H1 (cell line): ENCODE measurements at regions not wholly inside any gene's neighbourhood (a gene's known extent, or its start where the extent isn't known, plus 50 kb on each side); places are given as distances from the start of the nearest gene placed in this dataset.

Source experiments
- CTCF ChIA-PET: fragments of 300-600 bp; sonication (Branson Sonifier 250); formaldehyde crosslinking; loops from one replicate; lab custom pipeline; 2021; ENCODE audit not compliant: partially characterized antibody; lab: Charles Lee
- POLR2A ChIA-PET: fragments of 300-600 bp; sonication (Branson Sonifier 250); formaldehyde crosslinking; loops from one replicate; lab custom pipeline; 2021; ENCODE audit warnings: inconsistent platforms; ENCODE audit not compliant: partially characterized antibody; lab: Charles Lee
- DNase-seq, 2 experiments: peaks; one replicate each; pipeline versions ENCODE4 v3.0.0 to v3.0.0-alpha.2; 2010 to 2022; ENCODE audit warnings: low spot score in 2 of 2, low read depth in 1 of 2, mixed read lengths in 1 of 2
- FAIRE-seq: peaks from 2 replicates; lab custom pipeline; 2011; peaks lifted over from hg19 to GRCh38; lab: Jason Lieb, UNC
- H2AFZ ChIP-seq: 2 replicates; pipeline ENCODE4 v1.8.1; 2012; ENCODE audit warnings: low read length, inconsistent platforms
- H2AK5ac ChIP-seq: 2 replicates; pipeline ENCODE4 v1.6.1; 2013; ENCODE audit warnings: low read depth, low read length
- H2BK120ac ChIP-seq: replicated peaks from 2 replicates; pipeline ENCODE3; 2013; ENCODE audit warnings: low read depth, low read length, inconsistent platforms
- H2BK12ac ChIP-seq: 2 replicates; pipeline ENCODE4 v1.6.1; 2013; ENCODE audit warnings: low read depth, low read length
- H2BK15ac ChIP-seq: 2 replicates; pipeline ENCODE4 v1.6.1; 2013; ENCODE audit warnings: low read length
- H2BK20ac ChIP-seq: 2 replicates; pipeline ENCODE4 v1.6.1; 2013; ENCODE audit warnings: low read length
- H2BK5ac ChIP-seq: 2 replicates; pipeline ENCODE4 v1.6.1; 2013; ENCODE audit warnings: low read depth, low read length
- H3K14ac ChIP-seq: 2 replicates; pipeline ENCODE4 v1.6.1; 2013; ENCODE audit warnings: inconsistent platforms; ENCODE audit not compliant: insufficient read length
- H3K18ac ChIP-seq: 2 replicates; pipeline ENCODE4 v1.6.1; 2013; ENCODE audit warnings: low read length; ENCODE audit errors: extremely low read depth
- H3K23ac ChIP-seq: 2 replicates; pipeline ENCODE4 v1.6.1; 2013; ENCODE audit warnings: inconsistent platforms; ENCODE audit not compliant: insufficient read length
- H3K23me2 ChIP-seq: 2 replicates; pipeline ENCODE4 v1.6.1; 2013; ENCODE audit warnings: low read depth, low read length
- H3K27ac ChIP-seq: 2 replicates; pipeline ENCODE4 v1.6.1; 2011; ENCODE audit warnings: low read depth, low read length, inconsistent platforms
- H3K27me3 ChIP-seq, 4 experiments: replicated peaks in 1 of 4; 1 replicate in 1 of 4; 2 replicates in 3 of 4; pipeline versions ENCODE4 v1.6.1 to v1.8.1; 2011 to 2013; ENCODE audit warnings: low read length in 3 of 4, mild to moderate bottlenecking in 3 of 4, inconsistent platforms in 2 of 4, mixed read lengths in 2 of 4, moderate library complexity in 1 of 4; ENCODE audit not compliant: control insufficient read depth in 3 of 4, insufficient read depth in 3 of 4; ENCODE audit errors: extremely low read depth in 1 of 4
- H3K36me3 ChIP-seq, 4 experiments: 2 replicates each; pipeline versions ENCODE4 v1.6.1 to v1.8.1; 2011 to 2013; ENCODE audit warnings: mild to moderate bottlenecking in 4 of 4, low read length in 3 of 4, moderate library complexity in 2 of 4, control low read depth in 1 of 4, inconsistent platforms in 1 of 4; ENCODE audit not compliant: insufficient read depth in 4 of 4, control insufficient read depth in 2 of 4
- H3K4ac ChIP-seq: replicated peaks from 2 replicates; pipeline ENCODE3; 2013; ENCODE audit warnings: low read length, low read depth, mixed read lengths, inconsistent platforms; ENCODE audit not compliant: insufficient read length
- H3K4me1 ChIP-seq, 4 experiments: replicated peaks in 1 of 4; 1 replicate in 1 of 4; 2 replicates in 3 of 4; pipeline versions ENCODE4 v1.6.1 to v1.8.1; 2011 to 2013; ENCODE audit warnings: low read length in 3 of 4, inconsistent platforms in 2 of 4, mixed read lengths in 1 of 4; ENCODE audit not compliant: insufficient read depth in 4 of 4, control insufficient read depth in 3 of 4
- H3K4me2 ChIP-seq, 2 experiments: 2 replicates each; pipeline versions ENCODE4 v1.6.1 to v1.8.1; 2011 to 2013; ENCODE audit warnings: low read depth in 2 of 2, low read length in 2 of 2, control low read depth in 1 of 2, inconsistent platforms in 1 of 2, mild to moderate bottlenecking in 1 of 2; ENCODE audit not compliant: insufficient read depth in 1 of 2
- H3K4me3 ChIP-seq, 4 experiments: fragments of 200-600, 300-600 bp in 1 of 4; sonication (generic), shearing (Covaris generic), sonication (Bioruptor Twin) in 1 of 4; 2 replicates each; pipeline versions ENCODE4 v1.5.1 to v1.8.1; 2011 to 2016; ENCODE audit warnings: low read length in 4 of 4, low read depth in 3 of 4, control low read depth in 2 of 4, inconsistent platforms in 2 of 4, mild to moderate bottlenecking in 2 of 4, mixed read lengths in 1 of 4, moderate library complexity in 1 of 4; ENCODE audit not compliant: insufficient read depth in 2 of 4; ENCODE audit errors: extremely low read depth in 1 of 4
- H3K56ac ChIP-seq: replicated peaks from 2 replicates; pipeline ENCODE3; 2013; ENCODE audit warnings: low read depth, mild to moderate bottlenecking, mixed read lengths, low read length, inconsistent platforms; ENCODE audit not compliant: insufficient read length
- H3K79me1 ChIP-seq: 2 replicates; pipeline ENCODE4 v1.6.1; 2013; ENCODE audit warnings: low read depth, low read length, control low read depth
- H3K79me2 ChIP-seq, 2 experiments: 2 replicates each; pipeline versions ENCODE4 v1.6.1 to v1.8.1; 2012 to 2013; ENCODE audit warnings: low read length in 2 of 2, mild to moderate bottlenecking in 2 of 2, inconsistent platforms in 1 of 2; ENCODE audit not compliant: insufficient read depth in 2 of 2, control insufficient read depth in 1 of 2
- H3K9ac ChIP-seq, 4 experiments: replicated peaks in 1 of 4; 1 replicate in 1 of 4; 2 replicates in 3 of 4; pipeline versions ENCODE4 v1.6.1 to v1.8.1; 2011 to 2013; ENCODE audit warnings: low read depth in 3 of 4, low read length in 3 of 4, control low read depth in 2 of 4, mild to moderate bottlenecking in 2 of 4, moderate library complexity in 2 of 4, inconsistent platforms in 1 of 4; ENCODE audit errors: extremely low read depth in 1 of 4
- H3K9me3 ChIP-seq, 2 experiments: 2 replicates each; pipeline versions ENCODE4 v1.6.1 to v1.8.1; 2012 to 2013; ENCODE audit warnings: mild to moderate bottlenecking in 2 of 2, moderate library complexity in 2 of 2, control low read depth in 1 of 2, inconsistent platforms in 1 of 2, low read depth in 1 of 2, low read length in 1 of 2, mixed read lengths in 1 of 2; ENCODE audit not compliant: insufficient read depth in 2 of 2
- H4K20me1 ChIP-seq, 2 experiments: replicated peaks in 1 of 2; 2 replicates each; pipeline versions ENCODE3 to v1.8.1; 2011 to 2013; ENCODE audit warnings: inconsistent platforms in 2 of 2, low read length in 2 of 2, mild to moderate bottlenecking in 1 of 2; ENCODE audit not compliant: insufficient read depth in 2 of 2, control insufficient read depth in 1 of 2
- H4K5ac ChIP-seq: 2 replicates; pipeline ENCODE4 v1.6.1; 2013; ENCODE audit warnings: low read length, low read depth, mixed read lengths, inconsistent platforms; ENCODE audit not compliant: insufficient read length
- H4K8ac ChIP-seq: 2 replicates; pipeline ENCODE4 v1.8.0; 2013; ENCODE audit warnings: mild to moderate bottlenecking, moderate library complexity, low read length, inconsistent platforms; ENCODE audit not compliant: insufficient read depth; ENCODE audit errors: extremely low read depth
- H4K91ac ChIP-seq: replicated peaks from 2 replicates; pipeline ENCODE3; 2013; ENCODE audit warnings: low read length, mixed read lengths, inconsistent platforms; ENCODE audit not compliant: insufficient read length
- ASH2L ChIP-seq: fragments of 200-600, 300-600 bp; sonication (generic); IDR thresholded peaks from one replicate; pipeline ENCODE4 v1.7.1; 2017; ENCODE audit warnings: low read length
- ATF2 ChIP-seq: IDR thresholded peaks from 2 replicates; pipeline ENCODE4 v1.6.1; 2012; ENCODE audit warnings: low read length, inconsistent platforms
- BRCA1 ChIP-seq: IDR thresholded peaks from 2 replicates; pipeline ENCODE4 v1.6.1; 2012; ENCODE audit warnings: low read depth, low read length, improper control_type of control experiment
- CHD1 ChIP-seq: IDR thresholded peaks from 2 replicates; pipeline ENCODE4 v1.6.1; 2012; ENCODE audit warnings: low read depth, low read length, improper control_type of control experiment
- GTF2F1 ChIP-seq: IDR thresholded peaks from 2 replicates; pipeline ENCODE4 v1.6.1; 2012; ENCODE audit warnings: low read depth, low read length, improper control_type of control experiment, borderline replicate concordance
- KDM4A ChIP-seq: IDR thresholded peaks from one replicate; pipeline ENCODE4 v1.7.1; 2012; ENCODE audit warnings: low read depth, mild to moderate bottlenecking, moderate library complexity, low read length, inconsistent platforms; ENCODE audit not compliant: severe bottlenecking
- KDM5A ChIP-seq: fragments of 200-600 bp; IDR thresholded peaks from 2 replicates; pipeline ENCODE4 v1.7.1; 2012; ENCODE audit warnings: mild to moderate bottlenecking, low read length, inconsistent platforms, mixed read lengths
- SIN3A ChIP-seq, 2 experiments: IDR thresholded peaks in 1 of 2; conservative IDR thresholded peaks in 1 of 2; 2 replicates each; pipeline ENCODE4 v1.6.1; 2011 to 2012; ENCODE audit warnings: low read length in 2 of 2, improper control_type of control experiment in 1 of 2, low read depth in 1 of 2, mild to moderate bottlenecking in 1 of 2
- SIRT6 ChIP-seq: IDR thresholded peaks from one replicate; pipeline ENCODE4 v1.7.1; 2012; ENCODE audit warnings: low read length, inconsistent platforms
- SUZ12 ChIP-seq: fragments of 200-600 bp; sonication (generic); IDR thresholded peaks from 2 replicates; pipeline ENCODE4 v1.6.1; 2012; ENCODE audit warnings: mild to moderate bottlenecking, inconsistent platforms, low read length, moderate library complexity, mixed read lengths
- TEAD4 ChIP-seq: IDR thresholded peaks from 2 replicates; pipeline ENCODE4 v1.6.1; 2012; ENCODE audit warnings: low read depth, low read length, inconsistent platforms, mixed read lengths
- WGBS, 2 experiments: shearing (Covaris generic) in 1 of 2; methylation state at CpG; one replicate each; pipeline versions ENCODE4 v1.1.6 to v1.1.7; 2013 to 2015; ENCODE audit warnings: low lambda C conversion rate in 2 of 2, mixed read lengths in 2 of 2, inconsistent platforms in 1 of 2, low coverage in 1 of 2, missing lambda C conversion rate in 1 of 2; ENCODE audit not compliant: insufficient replicate concordance in 2 of 2, insufficient coverage in 1 of 2, insufficient read length in 1 of 2; ENCODE audit errors: extremely low coverage in 1 of 2, missing lambda C conversion rate in 1 of 2; 5-methylcytosine and 5-hydroxymethylcytosine counted together

GRCh38 chr1:165069829-165070228, 286.7 kb downstream of the LMX1A start:
- H3K56ac ChIP-seq, result no peak overlapping the region
- WGBS, 2 experiments, result 79% methylated on average over 1 of the region's 1 CpG; no CpG with 5 or more reads in 1 of the 2 experiments
- FAIRE-seq (no peak), DNase-seq (no peak)
- no peak overlapping the region for H3K9ac ChIP-seq
- H2AK5ac ChIP-seq, result no peak overlapping the region
- H3K27ac ChIP-seq, result no peak overlapping the region
- H2AFZ ChIP-seq, result no peak overlapping the region
- no peak overlapping the region for H4K8ac ChIP-seq
- H3K79me2 ChIP-seq, result no peaks in the 10 kb centered on the region
- H3K4me1 ChIP-seq, result peaks cover 0 to 9% (median 4%) of the 10 kb centered on the region in 4 experiments; a peak in 3 of 7 replicates
- no peak overlapping the region for H2BK12ac ChIP-seq
- H3K36me3 ChIP-seq, result no peaks in the 10 kb centered on the region
- no peak overlapping the region for H2BK15ac ChIP-seq
- no peaks in the 10 kb centered on the region for H3K79me1 ChIP-seq
- H4K20me1 ChIP-seq, result no peaks in the 10 kb centered on the region
- no peak overlapping the region for H2BK120ac ChIP-seq
- H3K9me3 ChIP-seq, result no peaks in the 10 kb centered on the region
- POLR2A ChIA-PET, result no interaction called here
- H4K5ac ChIP-seq, result no peak overlapping the region
- H3K4me2 ChIP-seq, result no peak overlapping the region
- CTCF ChIA-PET, result interaction anchor here (1.5 kb wide), 1 partner anchor 12 kb away, joined by 3 read pairs; no protein-coding TSS in a partner anchor
- H2BK5ac ChIP-seq, result no peak overlapping the region
- no peak overlapping the region for H3K23ac ChIP-seq
- no peak overlapping the region for H3K4ac ChIP-seq
- no peak overlapping the region for H2BK20ac ChIP-seq
- H3K23me2 ChIP-seq, result 0 out of 2 replicates have a peak, but pooled peaks cover 3% of the 10 kb centered on the region
- H3K4me3 ChIP-seq, result no peak overlapping the region
- H3K14ac ChIP-seq, result no peak overlapping the region
- no peak overlapping the region for H3K18ac ChIP-seq
- no peak overlapping the region for H4K91ac ChIP-seq
- no peaks in the 10 kb centered on the region for H3K27me3 ChIP-seq
- TF ChIP-seq GTF2F1, result no peak
- no peak for TF ChIP-seq TEAD4
- no peak for TF ChIP-seq SIRT6
- no peak for TF ChIP-seq BRCA1
- TF ChIP-seq KDM5A, result no peak
- no peak for TF ChIP-seq CHD1
- TF ChIP-seq KDM4A, result no peak
- TF ChIP-seq SIN3A (conservative IDR thresholded peaks at IDR 0.05 in 1 of 2, IDR thresholded peaks at IDR 0.05 in 1 of 2; ENCODE audit: low read depth in 1 of 2, low read length in 2 of 2), result no peak
- no peak for TF ChIP-seq ATF2
- no peak for TF ChIP-seq SUZ12
- TF ChIP-seq ASH2L, result no peak
